NCI-H69 (cell line): ENCODE measurements at regions not wholly inside any gene's neighbourhood (a gene's known extent, or its start where the extent isn't known, plus 50 kb on each side); places are given as distances from the start of the nearest gene placed in this dataset.
A peak's percentile ranks its signal among the peaks of the same experiment; 100 is the strongest.
"Not testable (repeated sequence)": the region's sequence is repeated elsewhere in the genome, so short reads cannot be mapped to it uniquely, and the experiment has no call there.

Experiments
- DNase-seq: peaks from one replicate; lab custom pipeline; 2025; lab: John Stamatoyannopoulos, UW

DNA sequence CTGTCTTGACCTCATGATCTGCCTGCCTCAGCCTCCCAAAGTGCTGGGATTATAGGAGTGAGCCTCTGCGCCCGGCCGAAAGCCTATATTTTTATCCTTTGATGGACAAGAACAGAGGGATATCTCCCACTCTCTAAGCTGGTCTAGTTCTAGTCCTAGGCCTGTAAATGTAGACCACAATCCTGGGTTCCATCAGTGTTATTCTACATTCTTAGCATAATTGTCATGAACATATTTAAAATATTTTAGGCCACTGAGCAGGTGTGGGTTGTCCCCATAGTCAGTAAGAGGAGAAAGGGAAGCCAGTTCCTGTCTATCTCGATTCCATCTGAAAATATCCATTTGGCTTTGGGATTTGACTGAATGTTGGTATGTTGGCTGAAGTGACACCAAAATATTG, 118.1 kb downstream of the EBLN2 start:
- no peak for DNase-seq

DNA sequence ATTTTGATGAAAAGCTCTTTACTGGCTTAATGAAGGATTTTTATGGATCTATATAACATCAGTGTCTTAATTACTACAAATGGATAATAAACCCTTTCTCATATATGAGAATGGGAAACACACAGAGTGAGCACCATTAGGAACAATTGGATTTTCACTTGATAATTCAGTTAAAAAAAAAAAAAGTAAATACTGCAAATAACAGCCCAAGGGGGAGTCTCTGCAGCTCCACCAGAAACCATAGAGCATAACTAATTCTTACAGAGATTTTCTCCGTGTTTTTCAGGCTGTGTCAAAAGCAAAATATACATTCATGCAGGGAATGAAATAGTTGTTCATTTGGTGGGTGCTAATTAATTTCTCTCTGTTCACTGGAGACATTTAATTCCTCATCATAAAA, 125.3 kb downstream of the EBLN2 start:
- no peak for DNase-seq

DNA sequence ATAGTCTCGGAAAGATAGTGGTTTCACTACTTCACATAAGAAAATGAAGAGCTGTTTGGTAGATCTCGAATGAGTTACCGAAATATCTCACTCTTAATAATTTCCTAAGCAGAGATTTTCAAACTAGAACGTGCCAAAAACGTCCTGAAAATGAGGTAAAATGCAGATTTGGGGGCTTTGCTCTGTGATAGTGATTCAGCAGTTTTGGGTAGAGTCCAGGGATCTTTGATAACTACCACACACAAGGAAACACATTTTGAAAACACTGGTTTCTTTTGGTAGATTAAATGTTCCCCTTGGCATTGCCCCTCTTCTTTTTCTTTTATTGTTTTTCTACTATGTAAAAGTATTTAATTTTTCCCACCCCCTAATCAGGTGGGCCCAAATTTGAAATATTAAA, 125.9 kb downstream of the EBLN2 start:
- DNase-seq, result no peak

DNA sequence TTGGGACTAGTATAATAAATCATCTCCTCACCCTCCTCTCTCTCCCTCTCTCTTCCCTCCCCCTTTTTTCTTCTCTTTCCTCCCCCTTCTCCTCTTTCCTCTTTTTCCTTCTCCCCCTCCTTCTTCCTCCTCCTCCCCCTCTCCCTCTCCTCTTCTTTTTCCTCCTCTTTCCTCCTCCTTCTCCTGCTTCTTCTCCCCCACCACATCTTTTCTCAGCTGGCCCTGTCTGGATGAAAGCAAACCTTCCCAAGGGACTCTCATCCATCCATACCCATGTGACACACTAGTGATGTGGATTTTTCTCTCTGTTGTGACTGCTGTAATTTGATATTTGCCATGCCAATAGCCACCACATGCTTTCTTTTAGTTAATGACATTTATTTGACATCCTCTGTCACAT, 127.2 kb downstream of the EBLN2 start:
- DNase-seq, result peak; percentile 84

DNA sequence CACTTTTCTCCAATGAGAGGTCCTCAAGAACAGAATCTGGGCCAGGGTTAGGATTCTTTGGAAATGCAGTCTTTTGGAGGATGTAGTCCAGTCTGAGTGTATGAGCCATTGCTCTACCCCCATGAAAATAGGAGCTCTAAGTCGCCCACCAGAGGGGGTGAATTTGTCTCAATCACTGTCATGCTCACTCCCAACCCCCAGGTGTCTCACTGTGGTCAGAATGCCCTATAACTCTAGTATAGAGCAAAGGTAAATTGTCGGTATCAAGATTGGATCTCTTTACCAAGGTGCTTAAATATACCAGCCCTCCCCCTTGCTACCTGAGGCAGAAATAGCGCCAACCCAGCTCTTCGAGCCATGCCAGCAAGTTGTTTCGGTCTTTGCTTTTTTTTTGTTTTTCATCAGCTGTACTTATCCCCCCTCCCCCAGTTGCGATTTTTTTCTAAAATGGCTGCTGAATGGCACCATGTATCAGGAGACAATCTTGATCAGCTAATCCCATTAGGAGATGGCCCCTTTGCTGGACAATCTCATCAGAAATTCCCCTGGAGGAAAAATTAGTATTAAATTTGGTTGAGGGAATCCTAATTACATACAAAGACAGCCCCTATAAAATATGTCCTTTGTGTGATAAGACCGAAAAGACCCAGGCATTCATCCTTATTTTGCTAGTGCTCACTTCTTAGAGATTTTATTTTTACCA, 130.7 kb downstream of the EBLN2 start:
- DNase-seq, result peak; percentile 58

DNA sequence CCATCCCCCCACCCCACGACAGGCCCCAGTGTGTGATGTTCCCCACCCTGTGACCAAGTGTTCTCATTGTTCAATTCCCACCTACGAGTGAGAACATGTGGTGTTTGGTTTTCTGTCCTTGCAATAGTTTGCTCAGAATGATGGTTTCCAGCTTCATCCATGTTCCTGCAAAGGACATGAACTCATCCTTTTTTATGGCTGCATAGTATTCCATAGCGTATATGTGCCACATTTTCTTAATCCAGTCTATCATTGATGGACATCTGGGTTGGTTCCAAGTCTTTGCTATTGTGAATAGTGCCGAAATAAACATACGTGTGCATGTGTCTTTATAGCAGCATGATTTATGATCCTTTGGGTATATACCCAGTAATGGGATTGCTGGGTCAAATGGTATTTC, 132.5 kb downstream of the EBLN2 start:
- DNase-seq, result not testable (repeated sequence)

DNA sequence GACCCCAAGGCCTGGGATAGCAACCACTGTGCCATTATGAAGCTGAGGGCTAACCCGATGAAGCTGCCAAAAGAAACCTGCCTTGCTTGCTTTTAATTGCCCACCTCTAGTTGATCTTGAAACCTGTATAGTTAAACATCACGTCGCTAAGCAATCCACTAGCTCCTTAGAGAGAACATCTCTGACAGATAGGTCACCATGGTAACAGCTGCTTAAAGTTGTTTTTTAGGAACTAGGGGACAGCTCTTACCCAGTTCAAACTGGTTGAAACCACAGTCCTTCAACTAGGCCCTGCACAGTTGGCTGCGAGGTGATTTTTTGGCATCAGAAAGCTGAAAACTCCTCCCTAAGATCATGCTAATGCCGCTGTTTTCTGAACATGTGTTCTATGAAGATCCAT, 135.7 kb downstream of the EBLN2 start:
- DNase-seq, result no peak

DNA sequence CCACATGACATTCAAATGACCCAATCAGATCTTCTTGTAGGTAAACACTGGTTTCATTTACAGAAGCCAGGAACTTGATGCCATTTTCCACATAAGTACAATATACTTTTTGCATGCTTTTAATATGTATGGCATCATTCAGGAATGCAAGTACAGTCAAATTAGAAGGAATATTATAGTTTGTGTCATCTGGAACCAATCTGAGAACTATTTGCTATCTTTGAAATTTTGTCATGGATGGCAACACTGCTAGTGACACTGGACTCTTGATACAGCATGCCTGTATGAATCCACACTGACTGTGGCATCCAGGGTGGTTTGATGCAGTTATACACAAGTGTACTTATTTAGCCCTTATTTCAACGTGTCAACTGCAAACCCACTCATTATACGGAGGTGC, 141.6 kb downstream of the EBLN2 start:
- no peak for DNase-seq

DNA sequence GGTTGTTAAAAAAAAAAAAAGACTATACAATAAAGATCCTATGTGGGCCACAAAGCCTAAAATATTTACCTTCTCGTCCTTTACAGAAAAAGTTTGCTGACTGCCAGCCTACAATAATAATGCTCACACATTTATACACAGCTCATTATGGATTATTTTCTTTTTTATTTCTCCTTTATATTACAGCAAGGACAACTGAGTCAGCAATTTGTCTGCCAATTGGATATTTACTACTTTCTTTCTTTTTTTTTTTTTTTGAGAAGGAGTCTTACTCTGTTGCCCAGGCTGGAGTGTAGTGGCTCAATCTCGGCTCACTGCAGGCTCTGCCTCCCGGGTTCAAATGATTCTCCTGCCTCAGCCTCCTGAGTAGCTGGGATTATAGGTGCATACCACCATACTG, 142.2 kb downstream of the EBLN2 start:
- no peak for DNase-seq

DNA sequence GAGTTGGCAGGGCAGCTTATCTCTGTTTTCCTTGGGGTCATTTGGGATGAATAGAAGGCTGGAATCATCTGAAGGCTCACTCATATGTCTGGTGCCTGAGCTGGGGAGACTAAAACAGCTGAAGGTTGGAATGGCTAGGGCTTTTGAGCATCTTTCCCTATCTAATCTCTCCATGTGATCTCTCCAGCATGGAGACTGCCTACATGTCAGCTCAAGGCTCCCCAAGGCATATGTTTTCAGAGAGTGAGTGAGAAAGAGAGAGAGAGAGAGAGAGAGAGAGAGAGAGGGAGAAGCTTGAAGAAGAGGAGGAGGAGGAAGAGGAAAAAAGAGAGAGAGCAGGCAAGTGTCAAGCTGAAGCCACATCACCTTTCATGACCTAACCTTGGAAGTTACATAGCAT, 143.4 kb downstream of the EBLN2 start:
- no peak for DNase-seq

DNA sequence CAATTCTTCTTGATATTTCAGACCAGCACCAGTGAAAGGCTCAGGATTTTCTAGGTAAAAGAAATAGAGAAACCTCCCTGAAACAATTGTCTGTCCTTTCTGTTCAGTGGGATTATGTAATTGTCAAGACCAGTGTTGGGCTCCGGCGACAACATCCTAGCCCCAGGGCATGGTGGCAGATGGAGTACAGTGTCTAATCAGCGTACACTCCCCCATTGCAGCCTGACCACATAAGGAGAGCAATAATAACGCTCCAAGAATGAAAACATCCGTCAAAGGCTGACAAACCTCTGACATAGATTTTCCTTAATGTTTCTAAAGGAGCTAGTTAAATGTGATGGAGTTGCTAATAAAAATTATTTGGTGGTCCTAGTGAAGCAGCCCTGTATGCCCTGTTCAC, 144.6 kb downstream of the EBLN2 start:
- DNase-seq, result peak; percentile 78

DNA sequence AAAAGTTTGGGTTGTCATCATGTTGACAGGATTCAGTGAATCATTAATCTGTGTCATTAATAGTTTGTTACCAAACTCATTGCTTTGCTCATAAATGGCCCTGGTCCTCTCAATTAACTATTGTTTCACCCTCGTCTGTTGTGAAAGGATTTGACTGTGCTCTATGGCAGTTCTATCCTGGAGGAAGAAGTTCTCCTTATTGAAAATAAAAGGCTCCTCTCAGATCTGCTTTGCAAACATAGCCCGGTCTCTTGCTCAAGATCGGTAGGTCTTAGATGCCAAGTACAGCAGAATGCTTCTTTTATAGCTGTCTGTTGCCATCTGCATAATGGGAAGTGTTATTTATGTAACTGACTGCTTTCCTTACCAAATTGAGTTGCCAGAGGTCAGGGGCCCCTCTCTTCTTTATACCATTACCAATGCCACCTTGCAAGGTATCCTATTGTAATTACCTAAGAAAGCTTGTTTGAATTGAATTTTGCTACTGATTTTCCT, 146.5 kb downstream of the EBLN2 start:
- no peak for DNase-seq

DNA sequence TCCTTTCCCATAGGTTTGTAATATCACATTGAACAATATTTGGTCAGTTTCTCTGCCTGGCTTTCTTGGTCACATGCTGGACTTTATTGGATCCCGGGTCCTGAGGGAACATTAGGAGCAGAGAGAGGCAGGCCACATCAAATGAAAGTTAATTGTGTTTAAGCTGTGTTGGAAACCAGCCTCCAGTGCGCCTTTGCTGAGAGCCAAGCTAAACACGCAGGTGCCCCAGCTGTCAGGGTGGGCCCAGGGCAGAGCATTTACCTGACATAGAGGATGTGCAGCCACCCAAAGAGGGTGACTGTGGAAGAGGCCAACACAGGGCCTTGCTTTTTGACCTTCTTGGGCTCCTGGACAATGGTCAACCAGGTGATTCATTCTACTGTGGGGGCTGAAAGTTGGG, 149.3 kb downstream of the EBLN2 start:
- DNase-seq, result no peak

DNA sequence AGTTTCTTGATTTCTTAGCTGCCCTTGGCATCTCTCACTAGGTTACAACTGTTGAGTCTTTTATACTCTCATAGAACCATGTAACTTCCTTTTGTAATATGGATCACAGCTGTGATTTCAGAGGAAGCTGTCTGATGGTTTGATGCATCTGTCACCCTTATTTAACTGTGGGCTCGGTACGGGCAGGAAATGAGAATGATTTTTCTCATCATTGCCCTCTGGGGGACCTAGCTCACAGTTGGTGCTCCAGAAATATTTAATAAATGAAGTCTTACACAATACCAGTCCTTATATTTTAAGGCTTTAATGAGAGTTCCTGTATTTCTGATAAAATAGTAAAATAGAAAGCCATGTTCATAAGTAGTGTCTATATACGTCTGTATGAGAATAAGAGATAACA, 151.2 kb downstream of the EBLN2 start:
- peak; percentile 13 for DNase-seq

DNA sequence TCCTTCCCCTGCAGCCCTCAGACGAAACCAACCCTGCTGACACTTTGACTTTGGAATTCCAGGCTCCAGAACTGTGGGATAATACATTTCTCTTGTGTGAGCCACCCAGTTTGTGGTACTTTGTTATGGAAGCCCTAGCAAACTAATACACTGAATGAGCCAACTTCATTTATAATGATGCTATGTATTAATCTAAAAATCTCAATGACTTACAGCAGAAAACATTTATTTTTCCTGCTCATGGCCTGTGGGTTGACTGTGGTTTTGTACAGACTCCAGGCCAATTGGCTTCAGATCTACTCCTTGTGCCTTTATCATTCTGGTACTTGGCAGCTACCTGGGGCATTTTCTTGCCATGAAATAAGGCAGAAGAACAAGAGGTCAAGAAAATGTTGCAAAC, 152.4 kb downstream of the EBLN2 start:
- DNase-seq, result no peak

DNA sequence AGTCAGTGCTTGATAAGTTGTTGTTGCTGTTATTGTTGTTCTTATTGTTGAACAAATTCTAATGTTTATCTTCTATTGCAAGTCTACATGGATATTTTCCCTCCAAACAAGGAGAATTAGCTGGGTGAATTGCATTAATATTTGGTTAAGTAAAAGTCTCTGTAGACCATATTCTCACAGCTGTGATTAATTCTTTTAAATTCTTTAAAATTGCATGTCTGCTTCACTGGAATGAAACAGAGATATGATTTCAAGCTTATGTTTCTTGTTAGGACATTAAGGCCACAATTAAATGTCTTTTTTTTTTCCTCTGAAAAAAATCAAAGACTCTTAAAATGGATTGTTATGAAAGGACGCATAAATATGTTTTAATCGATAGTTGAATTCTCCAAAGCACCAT, 153.4 kb downstream of the EBLN2 start:
- DNase-seq, result no peak

DNA sequence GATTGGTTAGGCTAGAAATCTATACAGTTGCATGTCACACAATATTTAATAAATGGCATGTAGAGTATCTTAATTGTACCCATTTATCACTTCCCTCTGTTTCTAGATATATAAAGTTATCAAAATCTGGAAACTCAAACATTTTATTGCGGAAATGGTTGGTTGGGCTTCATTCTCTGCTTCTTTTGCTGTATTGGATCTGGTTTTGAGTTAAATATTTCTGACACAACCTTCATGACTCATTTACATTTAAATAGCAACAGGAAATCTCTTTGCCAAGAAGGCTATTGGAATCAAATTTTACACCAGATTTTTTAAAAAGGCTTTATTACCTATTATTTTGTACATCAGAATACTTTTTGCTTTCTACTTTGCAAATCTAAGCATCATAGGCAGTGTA, 153.8 kb downstream of the EBLN2 start:
- no peak for DNase-seq

DNA sequence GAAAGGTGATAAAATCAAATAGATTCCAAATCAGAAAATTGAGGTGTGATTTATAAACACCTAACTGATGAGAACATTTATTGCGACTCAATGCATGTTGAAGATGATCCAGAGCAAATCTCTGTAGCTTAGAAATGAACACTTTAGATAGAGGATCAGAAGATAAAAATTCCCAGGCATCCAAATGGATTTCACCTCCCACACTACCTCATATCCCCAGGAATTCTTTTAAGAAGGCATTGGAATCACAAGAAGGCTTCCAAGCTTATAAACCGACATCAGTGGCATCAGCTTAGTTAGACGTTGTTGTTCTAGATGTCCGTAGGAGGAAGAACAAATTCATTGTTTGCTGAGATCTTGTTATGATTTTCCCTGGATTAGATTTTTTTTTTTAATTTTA, 154.4 kb downstream of the EBLN2 start:
- no peak for DNase-seq

DNA sequence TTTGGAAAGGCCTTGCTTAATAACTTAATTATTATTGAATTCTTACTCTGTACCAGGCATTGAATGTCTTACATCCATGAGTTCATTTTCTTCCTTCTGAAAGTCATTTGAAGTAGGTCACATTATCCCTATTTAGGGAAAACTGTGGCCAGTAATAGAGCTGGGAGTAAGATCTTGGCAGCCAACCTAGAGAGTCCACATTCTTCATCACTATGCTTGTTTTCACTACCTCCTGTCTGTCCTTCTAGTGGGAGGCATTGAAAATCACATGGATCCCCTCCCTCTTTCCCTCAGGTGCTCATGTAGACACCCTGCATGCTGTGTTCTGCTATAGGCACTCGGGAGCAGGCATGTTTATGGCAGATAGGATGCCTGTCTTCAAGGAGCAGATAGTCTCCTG, 154.9 kb downstream of the EBLN2 start:
- DNase-seq, result no peak

DNA sequence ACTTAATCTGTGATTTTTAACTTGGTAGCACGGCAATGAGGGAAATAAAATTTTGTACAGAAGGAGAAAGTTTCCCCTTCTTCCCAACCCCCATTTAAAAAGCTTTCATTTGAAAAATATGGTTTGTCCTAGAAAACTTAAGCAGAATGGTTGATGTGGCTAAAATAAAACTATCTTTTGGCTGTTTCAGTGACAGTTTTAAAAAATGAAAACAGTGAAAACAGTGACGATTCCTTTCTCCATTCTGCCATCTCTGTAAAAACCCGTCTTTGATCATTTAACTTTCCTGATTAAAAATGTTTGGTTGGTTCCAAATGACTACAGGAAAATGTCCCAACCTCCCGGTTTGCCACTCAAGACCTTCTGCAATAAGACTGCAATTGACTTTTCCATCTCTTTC, 160.7 kb downstream of the EBLN2 start:
- DNase-seq, result no peak

DNA sequence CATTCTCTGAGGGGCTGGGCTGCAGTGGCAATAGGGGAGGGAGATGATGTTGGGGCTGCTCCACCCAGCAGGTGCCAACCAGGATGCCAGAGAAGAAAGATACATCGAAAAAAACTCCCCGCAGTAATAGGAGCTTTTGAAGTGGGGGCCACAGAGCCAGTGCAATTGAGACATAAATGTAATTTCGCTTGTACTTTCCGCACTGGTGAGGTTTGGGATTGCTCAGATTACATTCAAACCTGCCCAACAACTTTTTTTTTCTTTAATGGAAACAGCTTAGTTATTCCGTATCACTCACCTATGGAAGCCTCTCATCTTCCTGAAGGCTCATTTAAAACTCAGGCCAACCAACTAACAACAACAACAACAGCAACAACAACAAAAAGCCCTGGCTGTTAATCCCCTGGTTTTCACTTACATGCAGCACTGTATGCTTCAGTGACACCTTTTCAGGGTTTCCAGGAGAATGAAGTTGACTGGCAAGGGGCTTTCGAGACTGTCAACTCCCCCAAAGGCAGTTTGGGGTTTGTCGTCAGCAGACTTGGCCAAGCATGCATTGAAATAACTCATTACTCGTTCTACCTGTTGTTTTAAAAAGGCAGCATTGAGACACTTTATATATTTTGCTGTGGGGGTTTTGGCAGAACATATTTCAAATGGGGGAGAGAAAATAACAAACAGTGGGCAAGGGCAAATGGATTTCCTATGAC, 163.8 kb downstream of the EBLN2 start:
- DNase-seq, result no peak

DNA sequence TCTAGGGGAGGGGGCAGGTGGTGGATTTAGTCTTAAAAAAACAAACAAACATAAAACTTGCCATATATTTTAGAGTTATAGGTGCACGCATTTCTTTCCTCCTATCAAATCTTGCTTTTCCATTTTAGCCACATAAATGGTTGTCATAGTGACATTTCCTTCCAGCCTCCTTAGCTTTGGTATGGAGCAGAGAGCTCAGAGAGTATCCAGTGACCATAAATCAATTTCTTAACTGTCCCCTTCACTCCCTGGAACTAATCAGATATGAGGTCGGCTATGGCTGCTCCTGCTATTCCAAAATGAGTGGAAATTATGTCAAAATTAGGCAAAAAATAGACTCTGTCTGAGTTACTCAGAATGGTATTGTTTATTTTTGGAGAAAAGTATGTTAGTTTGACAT, 164.5 kb downstream of the EBLN2 start:
- DNase-seq, result no peak

DNA sequence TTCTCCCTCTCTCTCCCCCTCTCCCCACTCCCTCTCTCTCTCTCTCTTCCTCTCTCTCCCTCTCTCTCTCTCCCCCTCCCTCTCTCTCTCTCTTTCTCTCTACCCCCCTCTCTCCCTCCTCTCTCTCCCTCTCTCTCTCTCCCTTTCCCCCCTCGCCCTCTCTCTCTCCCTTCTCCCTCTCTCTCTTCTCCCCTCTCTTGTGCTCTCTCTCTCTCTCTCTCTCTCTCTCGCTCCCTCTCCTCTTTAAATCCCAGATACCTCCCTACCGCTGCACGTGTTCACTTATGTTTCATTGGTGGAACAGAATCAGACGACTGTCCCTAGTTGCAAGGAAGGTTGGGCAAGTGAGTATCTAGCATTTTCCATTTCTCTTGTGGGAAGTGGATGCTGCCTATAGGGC, 166.5 kb downstream of the EBLN2 start:
- peak; percentile 3 for DNase-seq

DNA sequence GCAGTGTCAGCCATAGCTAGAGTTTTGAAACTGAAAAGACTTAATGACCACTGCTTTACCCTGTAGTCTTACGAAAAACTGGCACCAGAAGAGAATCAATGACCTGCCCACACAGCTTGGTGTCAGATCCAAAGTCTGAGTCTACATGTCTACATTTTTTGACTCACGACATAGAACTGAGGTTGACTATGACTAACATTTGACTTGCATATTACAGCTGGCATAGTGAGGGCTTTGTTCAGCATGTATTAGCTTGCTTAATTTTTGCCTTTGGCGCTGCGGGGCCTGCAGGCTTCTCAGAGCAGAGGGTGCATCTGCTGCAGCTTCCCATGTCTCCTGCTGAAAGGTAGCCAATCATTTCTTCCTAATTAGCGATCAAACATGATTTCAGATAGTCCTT, 167.0 kb downstream of the EBLN2 start:
- no peak for DNase-seq
